ENCODE measurements at regions not wholly inside any gene's neighbourhood (a gene's known extent, or its start where the extent isn't known, plus 50 kb on each side); places are given as distances from the start of the nearest gene placed in this dataset.

DNA sequence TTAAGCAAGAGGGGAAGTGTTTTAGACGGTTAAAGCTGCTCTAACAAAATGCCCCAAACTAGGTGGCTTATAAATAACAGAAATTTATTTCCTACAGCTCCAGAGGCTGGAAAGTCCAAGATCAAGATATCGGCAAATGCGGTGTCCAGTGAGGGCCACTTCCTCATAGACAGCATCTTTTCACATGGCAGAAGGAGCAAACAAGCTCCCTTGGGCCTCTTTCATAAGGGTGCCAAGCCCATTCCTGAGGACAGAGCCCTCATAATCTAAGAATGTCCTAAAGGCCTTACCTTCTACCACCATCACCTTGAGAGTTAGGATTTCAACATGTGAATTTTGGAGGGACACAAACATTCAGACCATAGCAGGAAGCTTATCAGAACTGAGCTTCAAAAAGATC is 57.3 kb upstream of the PPP1CB start:
- H3K4me3 Mint-ChIP-seq = no peak overlapping the region

DNA sequence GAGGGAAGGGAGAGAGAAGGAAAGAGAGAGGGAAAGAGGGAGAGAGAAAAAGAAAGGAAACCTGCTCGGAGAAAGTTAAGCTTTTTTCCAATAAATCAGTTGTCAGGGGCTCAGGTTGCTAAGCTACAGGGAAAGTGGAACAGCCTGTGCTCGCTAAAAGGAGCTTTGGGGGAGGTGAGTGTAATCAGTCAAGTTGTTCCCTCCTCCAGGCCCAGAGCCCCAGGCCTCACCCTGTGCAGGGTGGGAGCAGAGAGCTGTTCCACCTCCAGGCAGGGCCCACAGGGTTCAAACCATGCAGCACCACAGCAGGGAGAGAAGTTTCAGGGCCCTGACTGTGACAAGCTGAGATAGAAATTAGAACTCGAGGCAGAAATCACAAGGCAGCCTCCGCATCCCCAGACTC is 56.4 kb upstream of the PPP1CB start:
- H3K27me3 Mint-ChIP-seq = peaks cover 5% of the 10 kb centered on the region
- H3K4me1 Mint-ChIP-seq = peaks cover 4% of the 10 kb centered on the region
- peak overlapping the region; percentile 28 for H3K4me3 Mint-ChIP-seq
- DNase-seq (no peak), ATAC-seq (no peak)
- no peaks in the 10 kb centered on the region for H3K36me3 Mint-ChIP-seq (ENCODE audit: low read depth)
- no peak overlapping the region for H3K27ac Mint-ChIP-seq
- H3K9me3 ChIP-seq (ENCODE audit: control insufficient read depth, low read length, poor library complexity, severe bottlenecking) = no peaks in the 10 kb centered on the region

More for the DNA sequence above, 57.3 kb upstream of the PPP1CB start:
- Mint-ChIP-seq H3K27me3 (peaks cover 5% of the 10 kb centered on the region), H3K27ac (no peak overlapping the region), H3K4me1 (peaks cover 4% of the 10 kb centered on the region), H3K36me3 (ENCODE audit: low read depth) (no peaks in the 10 kb centered on the region)
- no peaks in the 10 kb centered on the region for H3K9me3 ChIP-seq (ENCODE audit: control insufficient read depth, low read length, poor library complexity, severe bottlenecking)
- ATAC-seq (no peak), DNase-seq (no peak)

DNA sequence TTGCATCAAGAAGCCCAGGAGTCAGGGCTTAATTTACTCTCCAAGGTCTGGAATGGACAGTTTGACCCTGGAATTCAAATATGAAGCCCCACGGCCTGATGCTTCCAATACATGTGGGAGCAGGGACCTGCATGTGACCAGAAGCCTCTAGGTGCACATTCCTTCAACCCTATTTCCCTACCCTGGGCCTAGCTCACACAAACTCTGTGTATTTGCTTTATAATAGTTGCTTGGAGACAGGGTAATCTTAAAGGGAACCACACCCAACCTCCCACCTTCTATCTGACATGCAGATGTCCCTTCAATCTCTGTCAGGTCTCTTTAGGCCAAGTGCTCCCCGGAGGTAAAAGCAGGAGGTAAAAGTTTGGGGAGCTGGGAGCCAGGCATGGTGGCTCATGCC is 55.4 kb upstream of the PPP1CB start:
- Mint-ChIP-seq H3K27me3 (peaks cover 5% of the 10 kb centered on the region), H3K4me3 (no peak overlapping the region), H3K27ac (no peak overlapping the region), H3K36me3 (ENCODE audit: low read depth) (no peaks in the 10 kb centered on the region), H3K4me1 (peaks cover 4% of the 10 kb centered on the region)
- DNase-seq (no peak), ATAC-seq (no peak)
- no peaks in the 10 kb centered on the region for H3K9me3 ChIP-seq (ENCODE audit: control insufficient read depth, low read length, poor library complexity, severe bottlenecking)

- peaks cover 5% of the 10 kb centered on the region for H3K27me3 Mint-ChIP-seq
- H3K4me3 Mint-ChIP-seq = no peak overlapping the region
- no peaks in the 10 kb centered on the region for H3K36me3 Mint-ChIP-seq (ENCODE audit: low read depth)
- ATAC-seq = no peak
- no peaks in the 10 kb centered on the region for H3K9me3 ChIP-seq (ENCODE audit: control insufficient read depth, low read length, poor library complexity, severe bottlenecking)
- H3K27ac Mint-ChIP-seq = peak overlapping the region; percentile 22
- peaks cover 4% of the 10 kb centered on the region for H3K4me1 Mint-ChIP-seq
- no peak for DNase-seq
These were observed 54.0 kb upstream of the PPP1CB start for GRCh38 chr2:28697602-28698149.

GRCh38 chr2:28698545-28698944 is 53.1 kb upstream of the PPP1CB start:
- H3K27me3 Mint-ChIP-seq = peaks cover 5% of the 10 kb centered on the region
- no peak for DNase-seq
- no peak overlapping the region for H3K27ac Mint-ChIP-seq
- no peaks in the 10 kb centered on the region for H3K9me3 ChIP-seq (ENCODE audit: control insufficient read depth, low read length, poor library complexity, severe bottlenecking)
- peaks cover 4% of the 10 kb centered on the region for H3K4me1 Mint-ChIP-seq
- no peak for ATAC-seq
- no peaks in the 10 kb centered on the region for H3K36me3 Mint-ChIP-seq (ENCODE audit: low read depth)
- no peak overlapping the region for H3K4me3 Mint-ChIP-seq
